ENCODE measurements at regions not wholly inside any gene's neighbourhood (a gene's known extent, or its start where the extent isn't known, plus 50 kb on each side); places are given as distances from the start of the nearest gene placed in this dataset.

GRCh38 chr2:11104794-11105660, 50.2 kb upstream of the SLC66A3 start:
- H3K4me3 Mint-ChIP-seq (ENCODE audit: low read depth, unreplicated experiment) = no peak overlapping the region

More at GRCh38 chr2:11104794-11105660, 50.2 kb upstream of the SLC66A3 start:
- Mint-ChIP-seq H3K27ac (ENCODE audit: unreplicated experiment) (no peak overlapping the region), H3K4me1 (ENCODE audit: low read depth, unreplicated experiment) (peaks cover 13% of the 10 kb centered on the region), H3K9me3 (ENCODE audit: low read depth, unreplicated experiment) (no peaks in the 10 kb centered on the region), H3K27me3 (ENCODE audit: unreplicated experiment) (peaks cover 53% of the 10 kb centered on the region), H3K36me3 (ENCODE audit: insufficient read depth, unreplicated experiment) (peaks cover 3% of the 10 kb centered on the region)
- no TSS peak for BruUV-seq (replicated peaks)
- DNase-seq = no peak
- CTCF ChIA-PET = interaction anchor here (0.7 to 0.8 kb wide), 2 partner anchors 11 to 348 kb away, joined by 4 read pairs; no protein-coding TSS in a partner anchor
- intact Hi-C loops (cut with micrococcal nuclease; ENCODE audit: unreplicated experiment) = no loop called here
- TF ChIP-seq CTCF (IDR thresholded peaks at IDR 0.05; ENCODE audit: unreplicated experiment) = no peak

Measured in Calu3 (cell line).